Neural progenitor cell (in vitro differentiated cells): ENCODE measurements at regions not wholly inside any gene's neighbourhood (a gene's known extent, or its start where the extent isn't known, plus 50 kb on each side); places are given as distances from the start of the nearest gene placed in this dataset.

Experiments used
- DNase-seq: peaks from one replicate; pipeline ENCODE4 v3.0.0-alpha.2; 2016; ENCODE audit warnings: low spot score
- H2AFZ ChIP-seq: fragments of 200-600 bp; sonication (generic); replicated peaks from 2 replicates; pipeline ENCODE4 v1.6.1; 2016; ENCODE audit warnings: antibody characterized with exemption
- H3F3A ChIP-seq: fragments of 200-600 bp; sonication (generic); 2 replicates; pipeline ENCODE4 v1.6.1; 2016; ENCODE audit warnings: antibody characterized with exemption, low read depth
- H3K27ac ChIP-seq: fragments of 200-600 bp; sonication (generic); 2 replicates; pipeline ENCODE4 v1.5.1; 2016; ENCODE audit warnings: mild to moderate bottlenecking
- H3K27me3 ChIP-seq: fragments of 200-600 bp; sonication (generic); 2 replicates; pipeline ENCODE4 v1.6.1; 2016; ENCODE audit warnings: mild to moderate bottlenecking, moderate library complexity
- H3K36me3 ChIP-seq: fragments of 200-600 bp; sonication (generic); 2 replicates; pipeline ENCODE4 v1.5.1; 2016
- H3K4me1 ChIP-seq: fragments of 200-600 bp; sonication (generic); 2 replicates; pipeline ENCODE4 v1.6.1; 2016; ENCODE audit warnings: mixed run types
- H3K4me2 ChIP-seq: fragments of 200-600 bp; sonication (generic); 2 replicates; pipeline ENCODE4 v1.6.1; 2016
- H3K4me3 ChIP-seq: fragments of 200-600 bp; sonication (generic); 2 replicates; pipeline ENCODE4 v1.5.1; 2016
- H3K79me2 ChIP-seq: fragments of 200-600 bp; sonication (generic); 2 replicates; pipeline ENCODE4 v1.6.1; 2016; ENCODE audit warnings: low read depth
- H3K9ac ChIP-seq: fragments of 200-600 bp; sonication (generic); 2 replicates; pipeline ENCODE4 v1.6.1; 2016
- H3K9me3 ChIP-seq: fragments of 200-600 bp; sonication (generic); 2 replicates; pipeline ENCODE4 v1.5.1; 2016; ENCODE audit warnings: low read depth
- H4K20me1 ChIP-seq: fragments of 200-600 bp; sonication (generic); 2 replicates; pipeline ENCODE4 v1.6.1; 2016; ENCODE audit warnings: low read depth
- H3K27ac Mint-ChIP-seq: 3 replicates; pipeline ENCODE4 v1.8.0; 2021; ENCODE audit warnings: mixed read lengths
- H3K27me3 Mint-ChIP-seq: 2 replicates; pipeline ENCODE4 v1.8.0; 2022; ENCODE audit warnings: low read depth, mild to moderate bottlenecking, inconsistent platforms, moderate library complexity, mixed read lengths; ENCODE audit not compliant: insufficient read depth
- H3K36me3 Mint-ChIP-seq: 3 replicates; pipeline ENCODE4 v1.8.0; 2021; ENCODE audit warnings: mixed read lengths
- H3K4me1 Mint-ChIP-seq: 3 replicates; pipeline ENCODE4 v1.8.0; 2021; ENCODE audit warnings: mixed read lengths
- H3K4me3 Mint-ChIP-seq: 3 replicates; pipeline ENCODE4 v1.8.0; 2021; ENCODE audit warnings: mild to moderate bottlenecking, moderate library complexity, mixed read lengths
- H3K9me3 Mint-ChIP-seq: 3 replicates; pipeline ENCODE4 v1.8.0; 2020; ENCODE audit warnings: mixed read lengths
- EZH2 ChIP-seq: fragments of 200-600 bp; sonication (generic); IDR thresholded peaks from 2 replicates; pipeline ENCODE4 v1.6.1; 2017; ENCODE audit warnings: antibody characterized with exemption, mild to moderate bottlenecking, moderate library complexity
- EZH2phosphoT487 ChIP-seq: fragments of 200-600 bp; sonication (generic); IDR thresholded peaks from 2 replicates; pipeline ENCODE4 v1.6.1; 2017; ENCODE audit warnings: antibody characterized with exemption
- TF ChIP-seq, protein P1 (sequence below): fragments of 200-600 bp; sonication (generic); IDR thresholded peaks from 2 replicates; pipeline ENCODE4 v1.5.1; 2017; ENCODE audit warnings: antibody characterized with exemption, mild to moderate bottlenecking

- H3K27me3 ChIP-seq: no peaks in the 10 kb centered on the region
- peaks cover 16% of the 10 kb centered on the region for H3K4me1 Mint-ChIP-seq
- H3K36me3 Mint-ChIP-seq: no peaks in the 10 kb centered on the region
- no peak overlapping the region for H3K9ac ChIP-seq
- H3K4me1 ChIP-seq: no peaks in the 10 kb centered on the region
- H3K4me3 Mint-ChIP-seq: no peak overlapping the region
- no peaks in the 10 kb centered on the region for H3K79me2 ChIP-seq
- TF ChIP-seq, protein P1, sequence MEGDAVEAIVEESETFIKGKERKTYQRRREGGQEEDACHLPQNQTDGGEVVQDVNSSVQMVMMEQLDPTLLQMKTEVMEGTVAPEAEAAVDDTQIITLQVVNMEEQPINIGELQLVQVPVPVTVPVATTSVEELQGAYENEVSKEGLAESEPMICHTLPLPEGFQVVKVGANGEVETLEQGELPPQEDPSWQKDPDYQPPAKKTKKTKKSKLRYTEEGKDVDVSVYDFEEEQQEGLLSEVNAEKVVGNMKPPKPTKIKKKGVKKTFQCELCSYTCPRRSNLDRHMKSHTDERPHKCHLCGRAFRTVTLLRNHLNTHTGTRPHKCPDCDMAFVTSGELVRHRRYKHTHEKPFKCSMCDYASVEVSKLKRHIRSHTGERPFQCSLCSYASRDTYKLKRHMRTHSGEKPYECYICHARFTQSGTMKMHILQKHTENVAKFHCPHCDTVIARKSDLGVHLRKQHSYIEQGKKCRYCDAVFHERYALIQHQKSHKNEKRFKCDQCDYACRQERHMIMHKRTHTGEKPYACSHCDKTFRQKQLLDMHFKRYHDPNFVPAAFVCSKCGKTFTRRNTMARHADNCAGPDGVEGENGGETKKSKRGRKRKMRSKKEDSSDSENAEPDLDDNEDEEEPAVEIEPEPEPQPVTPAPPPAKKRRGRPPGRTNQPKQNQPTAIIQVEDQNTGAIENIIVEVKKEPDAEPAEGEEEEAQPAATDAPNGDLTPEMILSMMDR: no peak
- no peak for TF ChIP-seq EZH2
- no peaks in the 10 kb centered on the region for H3K9me3 Mint-ChIP-seq
- DNase-seq: no peak
- H2AFZ ChIP-seq: no peak overlapping the region
- no peak overlapping the region for H3K27ac ChIP-seq
- no peaks in the 10 kb centered on the region for H3K36me3 ChIP-seq
- H4K20me1 ChIP-seq: no peaks in the 10 kb centered on the region
- H3K9me3 ChIP-seq: no peaks in the 10 kb centered on the region
- no peak overlapping the region for H3K4me3 ChIP-seq
- H3K4me2 ChIP-seq: no peak overlapping the region
- H3F3A ChIP-seq: no peaks in the 10 kb centered on the region
- H3K27me3 Mint-ChIP-seq: peaks cover 1% of the 10 kb centered on the region
- no peak overlapping the region for H3K27ac Mint-ChIP-seq
Observed at GRCh38 chr1:72369069-72369757, 86.9 kb upstream of the NEGR1 start.

GRCh38 chr1:72366466-72366865, 84.1 kb upstream of the NEGR1 start:
- Histone ChIP-seq H3K27ac (no peak overlapping the region), H4K20me1 (no peaks in the 10 kb centered on the region), H3F3A (no peaks in the 10 kb centered on the region), H3K4me1 (no peaks in the 10 kb centered on the region), H3K27me3 (no peaks in the 10 kb centered on the region), H3K36me3 (no peaks in the 10 kb centered on the region), H2AFZ (no peak overlapping the region), H3K4me3 (no peak overlapping the region), H3K9ac (no peak overlapping the region), H3K9me3 (no peaks in the 10 kb centered on the region), H3K4me2 (no peak overlapping the region), H3K79me2 (no peaks in the 10 kb centered on the region)
- Mint-ChIP-seq H3K4me3 (no peak overlapping the region), H3K27me3 (peaks cover 2% of the 10 kb centered on the region), H3K27ac (no peak overlapping the region), H3K4me1 (peaks cover 7% of the 10 kb centered on the region), H3K9me3 (no peaks in the 10 kb centered on the region), H3K36me3 (no peaks in the 10 kb centered on the region)
- DNase-seq: no peak
- TF ChIP-seq EZH2 (no peak), EZH2phosphoT487 (no peak)
- TF ChIP-seq, protein P1: no peak

DNA sequence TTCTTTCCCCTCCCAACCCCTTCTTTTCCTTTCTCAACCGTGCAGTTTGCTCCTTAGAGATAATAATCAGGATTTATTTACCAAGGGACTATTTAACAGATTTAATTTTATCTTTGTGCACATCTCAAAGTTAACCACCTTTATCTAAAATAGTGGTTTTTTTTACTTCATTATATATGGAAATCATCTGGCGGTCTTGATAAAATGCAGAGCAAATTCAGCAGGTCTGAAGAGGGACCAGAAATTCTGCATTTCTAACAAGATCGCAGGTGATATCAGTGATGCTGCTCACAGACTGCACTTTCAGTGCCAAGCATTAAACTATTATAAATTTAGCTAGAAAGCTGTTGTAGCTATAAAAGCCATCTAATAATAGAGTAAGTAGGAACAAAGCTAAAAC, 83.4 kb upstream of the NEGR1 start:
- H3K9ac ChIP-seq: no peak overlapping the region
- H3K36me3 ChIP-seq: no peaks in the 10 kb centered on the region
- H2AFZ ChIP-seq: no peak overlapping the region
- TF ChIP-seq, protein P1: no peak
- TF ChIP-seq EZH2phosphoT487 (no peak), EZH2 (no peak)
- H3K9me3 Mint-ChIP-seq: no peaks in the 10 kb centered on the region
- no peaks in the 10 kb centered on the region for H4K20me1 ChIP-seq
- no peaks in the 10 kb centered on the region for H3K27me3 ChIP-seq
- H3K36me3 Mint-ChIP-seq: no peaks in the 10 kb centered on the region
- no peak overlapping the region for H3K4me2 ChIP-seq
- no peak overlapping the region for H3K4me3 Mint-ChIP-seq
- H3K27ac Mint-ChIP-seq: no peak overlapping the region
- peaks cover 2% of the 10 kb centered on the region for H3K4me1 Mint-ChIP-seq
- DNase-seq: no peak
- H3K4me1 ChIP-seq: no peaks in the 10 kb centered on the region
- H3K9me3 ChIP-seq: no peaks in the 10 kb centered on the region
- peaks cover 2% of the 10 kb centered on the region for H3K27me3 Mint-ChIP-seq
- H3K27ac ChIP-seq: no peak overlapping the region
- no peaks in the 10 kb centered on the region for H3K79me2 ChIP-seq
- no peaks in the 10 kb centered on the region for H3F3A ChIP-seq
- H3K4me3 ChIP-seq: no peak overlapping the region
